Activated CD4-positive, alpha-beta T cell treated with anti-CD3 and anti-CD28 coated beads for 36 hours (primary cell): ENCODE measurements at regions not wholly inside any gene's neighbourhood (a gene's known extent, or its start where the extent isn't known, plus 50 kb on each side); places are given as distances from the start of the nearest gene placed in this dataset.

ENCODE experiments used
- ATAC-seq: fragments of 200-7000 bp; cut with Tn5 transposase; one replicate; pipeline ENCODE4 v1.10.0; 2021; ENCODE audit warnings: mild to moderate bottlenecking, moderate library complexity
- CTCF ChIA-PET: fragments of 350-600 bp; sonication (Branson Sonifier 250); formaldehyde crosslinking; loops from one replicate; lab custom pipeline; 2021; ENCODE audit warnings: antibody characterized with exemption; lab: Charles Lee
- POLR2A ChIA-PET: fragments of 350-600 bp; sonication (Branson Sonifier 250); formaldehyde crosslinking; loops from one replicate; lab custom pipeline; 2021; ENCODE audit warnings: antibody characterized with exemption, inconsistent platforms; lab: Charles Lee
- DNase-seq: peaks from one replicate; pipeline ENCODE4 v3.0.0-alpha.2; 2020
- H3K27ac Mint-ChIP-seq: one replicate; pipeline ENCODE4 v1.8.0; 2021; ENCODE audit warnings: mixed read lengths
- H3K27me3 Mint-ChIP-seq: one replicate; pipeline ENCODE4 v1.8.0; 2021; ENCODE audit warnings: mixed read lengths
- H3K36me3 Mint-ChIP-seq: one replicate; pipeline ENCODE4 v1.8.0; 2021; ENCODE audit warnings: low read depth, mixed read lengths
- H3K4me1 Mint-ChIP-seq: one replicate; pipeline ENCODE4 v1.8.0; 2021; ENCODE audit warnings: mixed read lengths
- H3K4me3 Mint-ChIP-seq: one replicate; pipeline ENCODE4 v1.8.0; 2021; ENCODE audit warnings: mild to moderate bottlenecking, moderate library complexity, mixed read lengths
- H3K9me3 Mint-ChIP-seq: one replicate; pipeline ENCODE4 v1.8.0; 2021; ENCODE audit warnings: low read depth, mixed read lengths
- intact Hi-C, 2 experiments: fragments of 100-400 bp; cut with DNase I in 1 of 2; cut with micrococcal nuclease in 1 of 2; formaldehyde crosslinking; loops; one replicate each; pipeline versions ENCODE4 v1.14.2 to v1.15.1; 2022 to 2024; cut with DNase I, micrococcal nuclease

GRCh38 chr5:135214897-135215616, 181.0 kb upstream of the PITX1 start:
- ATAC-seq (no peak), DNase-seq (no peak)
- ChIA-PET CTCF (no interaction called here), POLR2A (no interaction called here)
- no peaks in the 10 kb centered on the region for H3K9me3 Mint-ChIP-seq
- no peaks in the 10 kb centered on the region for H3K27me3 Mint-ChIP-seq
- intact Hi-C loops = no loop called here
- no peaks in the 10 kb centered on the region for H3K4me1 Mint-ChIP-seq
- no peak overlapping the region for H3K4me3 Mint-ChIP-seq
- no peaks in the 10 kb centered on the region for H3K36me3 Mint-ChIP-seq
- H3K27ac Mint-ChIP-seq = no peak overlapping the region

- ChIA-PET CTCF (interaction anchor here (0.6 kb wide), 1 partner anchor 127 kb away, joined by 3 read pairs; no protein-coding TSS in a partner anchor), POLR2A (no interaction called here)
- Mint-ChIP-seq H3K27ac (no peak overlapping the region), H3K4me1 (no peaks in the 10 kb centered on the region), H3K27me3 (peaks cover 1% of the 10 kb centered on the region), H3K9me3 (no peaks in the 10 kb centered on the region), H3K36me3 (no peaks in the 10 kb centered on the region), H3K4me3 (no peak overlapping the region)
- no peak for DNase-seq
- intact Hi-C loops = no loop called here
- no peak for ATAC-seq
These were observed 179.6 kb upstream of the PITX1 start for GRCh38 chr5:135213466-135214239.

GRCh38 chr5:135213027-135213386, 179.0 kb upstream of the PITX1 start:
- ChIA-PET CTCF (interaction anchor here (0.6 to 0.7 kb wide), 3 partner anchors 23 to 127 kb away, joined by 3 to 4 read pairs (median 3); no protein-coding TSS in a partner anchor), POLR2A (no interaction called here)
- ATAC-seq (no peak), DNase-seq (no peak)
- H3K4me1 Mint-ChIP-seq = no peaks in the 10 kb centered on the region
- H3K27ac Mint-ChIP-seq = no peak overlapping the region
- H3K36me3 Mint-ChIP-seq = no peaks in the 10 kb centered on the region
- intact Hi-C loops = no loop called here
- no peak overlapping the region for H3K4me3 Mint-ChIP-seq
- peaks cover 3% of the 10 kb centered on the region for H3K27me3 Mint-ChIP-seq
- no peaks in the 10 kb centered on the region for H3K9me3 Mint-ChIP-seq

GRCh38 chr5:135212361-135213026, 178.5 kb upstream of the PITX1 start:
- Mint-ChIP-seq H3K4me1 (no peaks in the 10 kb centered on the region), H3K9me3 (no peaks in the 10 kb centered on the region), H3K36me3 (no peaks in the 10 kb centered on the region), H3K27ac (no peak overlapping the region), H3K4me3 (no peak overlapping the region), H3K27me3 (peaks cover 3% of the 10 kb centered on the region)
- ChIA-PET POLR2A (no interaction called here), CTCF (interaction anchor here (0.6 to 2.8 kb wide), 4 partner anchors 11 to 23 kb away, joined by 3 to 9 read pairs (median 6); no protein-coding TSS in a partner anchor)
- intact Hi-C loops = no loop called here
- DNase-seq = no peak
- ATAC-seq = no peak

- Mint-ChIP-seq H3K4me1 (no peaks in the 10 kb centered on the region), H3K9me3 (no peaks in the 10 kb centered on the region), H3K27me3 (peaks cover 3% of the 10 kb centered on the region), H3K4me3 (no peak overlapping the region), H3K27ac (no peak overlapping the region), H3K36me3 (no peaks in the 10 kb centered on the region)
- intact Hi-C loops = no loop called here
- CTCF ChIA-PET = interaction anchor here (2.1 to 2.8 kb wide), 2 partner anchors 10 to 20 kb away, joined by 7 to 9 read pairs; no protein-coding TSS in a partner anchor
- POLR2A ChIA-PET = no interaction called here
- no peak for ATAC-seq
- no peak for DNase-seq
These were observed 177.8 kb upstream of the PITX1 start for GRCh38 chr5:135211791-135212190.

GRCh38 chr5:135211083-135211790, 177.2 kb upstream of the PITX1 start:
- CTCF ChIA-PET = interaction anchor here (1.0 to 2.8 kb wide), 3 partner anchors 9 to 20 kb away, joined by 4 to 9 read pairs (median 7); no protein-coding TSS in a partner anchor
- Mint-ChIP-seq H3K4me1 (no peaks in the 10 kb centered on the region), H3K27me3 (peaks cover 3% of the 10 kb centered on the region), H3K9me3 (no peaks in the 10 kb centered on the region), H3K27ac (no peak overlapping the region), H3K4me3 (no peak overlapping the region), H3K36me3 (no peaks in the 10 kb centered on the region)
- POLR2A ChIA-PET = no interaction called here
- intact Hi-C loops = no loop called here
- no peak for ATAC-seq
- no peak for DNase-seq

GRCh38 chr5:135210286-135211055, 176.4 kb upstream of the PITX1 start:
- intact Hi-C loops = no loop called here
- Mint-ChIP-seq H3K36me3 (no peaks in the 10 kb centered on the region), H3K4me1 (no peaks in the 10 kb centered on the region), H3K9me3 (no peaks in the 10 kb centered on the region), H3K27ac (no peak overlapping the region), H3K4me3 (no peak overlapping the region), H3K27me3 (peaks cover 3% of the 10 kb centered on the region)
- no peak for ATAC-seq
- CTCF ChIA-PET = interaction anchor here (0.7 to 2.8 kb wide), 4 partner anchors 9 to 42 kb away, joined by 3 to 9 read pairs (median 6); no protein-coding TSS in a partner anchor
- POLR2A ChIA-PET = no interaction called here
- no peak for DNase-seq

- Mint-ChIP-seq H3K4me1 (no peaks in the 10 kb centered on the region), H3K36me3 (no peaks in the 10 kb centered on the region), H3K27me3 (peaks cover 3% of the 10 kb centered on the region), H3K27ac (no peak overlapping the region), H3K4me3 (no peak overlapping the region), H3K9me3 (no peaks in the 10 kb centered on the region)
- ATAC-seq = no peak
- CTCF ChIA-PET = no interaction called here
- POLR2A ChIA-PET = no interaction called here
- DNase-seq = no peak
- intact Hi-C loops = no loop called here
These were observed 175.1 kb upstream of the PITX1 start for GRCh38 chr5:135208903-135209721.

GRCh38 chr5:135208555-135208902, 174.5 kb upstream of the PITX1 start:
- ChIA-PET POLR2A (no interaction called here), CTCF (no interaction called here)
- H3K9me3 Mint-ChIP-seq = no peaks in the 10 kb centered on the region
- H3K27ac Mint-ChIP-seq = no peak overlapping the region
- H3K27me3 Mint-ChIP-seq = peaks cover 6% of the 10 kb centered on the region
- no peaks in the 10 kb centered on the region for H3K4me1 Mint-ChIP-seq
- DNase-seq (no peak), ATAC-seq (no peak)
- H3K4me3 Mint-ChIP-seq = no peak overlapping the region
- no peaks in the 10 kb centered on the region for H3K36me3 Mint-ChIP-seq
- intact Hi-C loops = no loop called here

- ATAC-seq (no peak), DNase-seq (no peak)
- POLR2A ChIA-PET = interaction anchor here (0.5 kb wide), 1 partner anchor 20 kb away, joined by 3 read pairs; no protein-coding TSS in a partner anchor
- intact Hi-C loops = no loop called here
- H3K9me3 Mint-ChIP-seq = peaks cover 3% of the 10 kb centered on the region
- H3K27ac Mint-ChIP-seq = no peak overlapping the region
- H3K36me3 Mint-ChIP-seq = peaks cover 2% of the 10 kb centered on the region
- H3K4me1 Mint-ChIP-seq = no peaks in the 10 kb centered on the region
- CTCF ChIA-PET = no interaction called here
- H3K4me3 Mint-ChIP-seq = no peak overlapping the region
- H3K27me3 Mint-ChIP-seq = peaks cover 6% of the 10 kb centered on the region
These were observed 173.8 kb upstream of the PITX1 start for GRCh38 chr5:135207866-135208265.
